Lung microvascular endothelial cell (primary cell): ENCODE measurements at regions not wholly inside any gene's neighbourhood (a gene's known extent, or its start where the extent isn't known, plus 50 kb on each side); places are given as distances from the start of the nearest gene placed in this dataset.

Source experiments
- DNase-seq, 2 donors: peaks; one replicate each; pipeline versions ENCODE4 v3.0.0 to v3.0.0-alpha.2; 2010; ENCODE audit warnings: low read depth in 2 of 2

DNA sequence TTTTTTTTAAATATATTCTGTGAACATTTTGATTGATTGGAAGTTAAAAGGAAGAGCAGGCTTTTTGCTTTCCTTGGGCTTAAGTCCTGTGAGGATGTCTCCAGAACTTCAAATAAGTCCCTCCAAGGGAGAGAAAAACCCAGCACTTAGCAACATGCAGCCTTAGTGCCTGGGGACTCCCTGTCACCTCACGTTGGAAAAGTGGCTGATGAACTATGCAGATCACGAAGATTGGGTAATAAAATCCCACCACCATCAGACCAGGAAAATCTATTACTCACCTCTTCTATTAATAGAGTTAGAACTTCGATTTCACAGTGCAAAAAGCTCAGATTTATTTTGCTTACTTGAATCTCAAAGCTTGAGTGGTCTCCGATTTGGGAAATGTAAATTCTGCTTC is 507.0 kb downstream of the MAT2B start:
- DNase-seq, result peak; percentile 26 to 50

DNA sequence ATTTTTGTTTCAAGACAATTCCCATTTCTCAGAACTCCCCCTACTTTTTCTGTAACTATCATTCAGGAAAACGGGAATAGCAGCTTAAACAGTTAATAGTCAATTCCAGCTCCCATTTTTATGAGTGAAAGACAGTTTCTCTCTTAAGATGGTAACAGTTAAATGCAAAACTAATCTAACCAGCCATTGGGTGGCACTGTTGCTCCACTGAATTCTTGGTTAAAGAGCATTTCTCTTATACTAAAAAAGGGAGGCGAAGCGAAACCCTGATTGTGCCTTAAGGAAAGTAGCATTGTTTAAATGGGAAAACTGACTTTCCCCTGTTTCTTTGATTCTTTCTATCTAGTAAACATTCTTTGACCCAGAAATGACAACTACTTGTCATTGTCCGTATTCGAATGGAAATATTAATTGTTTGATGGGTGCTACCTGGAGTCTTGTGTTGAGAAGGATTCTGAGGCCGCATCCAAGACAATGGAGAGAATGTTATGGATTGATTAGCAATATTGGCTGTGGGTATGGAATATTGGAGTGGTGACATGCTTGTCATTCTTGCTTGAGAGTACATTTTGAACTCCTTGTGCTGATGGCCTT is 507.8 kb downstream of the MAT2B start:
- peak; percentile 89 to 92 for DNase-seq

DNA sequence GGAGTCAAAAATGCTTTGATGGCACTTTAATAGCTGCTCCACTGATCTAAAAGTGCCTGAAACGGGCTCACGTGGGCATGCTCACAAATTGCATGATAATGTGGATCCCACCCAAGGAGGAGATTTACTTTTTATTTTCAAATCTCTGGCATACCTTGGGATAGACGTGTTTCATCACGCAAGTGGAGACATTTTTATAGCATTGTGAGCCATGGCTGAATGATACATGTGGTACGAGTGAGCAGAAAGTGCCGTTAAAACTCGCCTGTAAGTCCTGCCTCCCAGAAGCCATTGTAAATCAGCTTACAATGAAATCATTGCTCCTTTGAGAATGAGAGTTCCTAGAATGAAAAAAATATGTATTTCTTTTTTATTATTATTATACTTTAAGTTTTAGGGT is 514.7 kb downstream of the MAT2B start:
- no peak for DNase-seq

DNA sequence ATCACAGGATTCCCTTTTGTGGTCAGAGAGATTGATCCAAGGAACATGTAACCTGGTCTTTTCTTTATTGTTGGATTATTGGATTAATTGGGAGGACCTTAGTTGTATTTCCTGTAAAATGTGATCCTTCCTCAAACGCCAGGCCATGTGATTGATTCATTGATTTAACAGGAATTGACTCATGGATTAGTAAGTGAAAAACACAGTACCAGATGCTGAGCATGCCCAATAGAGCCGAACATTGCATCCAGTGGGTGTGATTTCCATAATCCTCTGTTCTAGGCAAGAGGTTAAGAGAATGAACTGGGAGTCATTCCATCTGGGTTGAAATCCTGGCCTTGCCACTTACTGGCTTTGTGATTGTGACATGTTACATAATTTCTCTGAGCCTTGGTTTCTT is 522.3 kb downstream of the MAT2B start:
- DNase-seq, result peak in 1 of 2 donors; percentile 53

DNA sequence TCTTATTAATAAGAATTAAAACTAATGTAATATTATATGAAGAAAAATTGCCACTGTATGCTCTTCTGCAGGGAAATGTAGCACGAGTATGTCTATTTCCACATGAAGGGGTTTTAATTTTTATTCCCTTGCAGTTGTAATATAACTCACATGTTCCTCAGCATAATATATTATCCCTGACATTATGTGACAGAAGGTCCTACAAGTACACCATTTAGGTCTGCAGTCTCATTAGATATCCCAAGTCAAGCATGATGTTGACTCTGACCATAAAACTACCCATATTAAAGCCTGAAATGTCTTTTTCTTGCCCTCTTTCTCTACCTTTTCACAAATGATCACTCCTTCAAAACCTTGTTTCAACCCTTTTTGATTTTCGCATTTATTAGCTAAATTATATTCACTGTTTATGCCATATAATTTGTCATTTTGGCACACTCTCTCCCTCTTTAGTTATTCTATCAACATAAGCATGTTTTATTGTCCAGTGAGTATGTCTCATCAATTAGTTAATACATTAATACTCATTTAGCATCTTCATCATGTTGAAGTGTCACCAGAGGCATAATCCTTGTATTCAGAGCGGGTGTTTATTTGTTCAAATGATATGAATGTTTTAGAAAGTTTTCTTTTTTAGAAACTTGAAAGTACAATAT is 532.8 kb downstream of the MAT2B start:
- no peak for DNase-seq

DNA sequence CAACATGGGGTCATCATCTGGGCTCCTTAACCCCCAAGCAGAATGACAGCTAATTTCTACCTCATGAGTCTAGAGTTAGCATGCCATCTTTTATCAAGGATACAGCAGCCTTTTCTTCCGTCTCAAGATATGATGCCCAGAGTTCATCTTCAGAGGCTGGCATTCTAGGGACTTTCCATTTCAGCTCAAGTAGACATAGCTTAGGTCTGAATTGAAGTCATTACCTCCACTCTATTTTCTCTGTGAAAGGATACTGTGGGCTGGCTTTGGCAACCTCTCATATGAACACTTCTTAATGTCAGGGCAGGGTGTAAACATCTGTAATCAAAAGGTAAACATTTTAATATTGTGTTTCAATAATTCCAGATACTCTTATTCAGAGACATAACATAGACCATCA is 535.7 kb downstream of the MAT2B start:
- no peak for DNase-seq

DNA sequence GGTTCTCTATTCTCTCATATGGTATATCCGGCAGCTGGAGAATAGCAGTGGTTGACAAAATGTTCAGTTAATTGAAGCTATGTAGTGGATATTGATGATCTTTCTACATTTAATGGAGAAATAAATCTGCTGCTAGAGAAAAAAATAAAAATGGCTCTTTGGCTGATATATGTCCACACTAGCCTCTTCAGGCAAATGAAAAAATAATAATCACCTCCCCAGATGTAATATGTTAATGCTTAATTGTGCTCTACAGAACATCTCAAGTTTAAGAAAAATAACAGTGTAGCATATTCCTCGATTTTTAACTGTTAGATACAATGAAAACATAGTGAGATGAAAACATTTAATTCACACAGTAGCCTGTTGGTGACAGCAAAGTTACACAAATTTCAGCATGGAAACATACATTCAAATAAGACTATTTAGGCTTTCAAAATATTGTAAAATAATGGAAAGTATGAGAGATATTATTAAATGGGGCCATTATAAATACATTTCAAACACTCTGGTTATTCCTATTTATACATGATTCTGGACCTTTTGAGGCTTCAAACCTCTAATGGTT is 543.0 kb downstream of the MAT2B start:
- peak; percentile 45 to 62 for DNase-seq

DNA sequence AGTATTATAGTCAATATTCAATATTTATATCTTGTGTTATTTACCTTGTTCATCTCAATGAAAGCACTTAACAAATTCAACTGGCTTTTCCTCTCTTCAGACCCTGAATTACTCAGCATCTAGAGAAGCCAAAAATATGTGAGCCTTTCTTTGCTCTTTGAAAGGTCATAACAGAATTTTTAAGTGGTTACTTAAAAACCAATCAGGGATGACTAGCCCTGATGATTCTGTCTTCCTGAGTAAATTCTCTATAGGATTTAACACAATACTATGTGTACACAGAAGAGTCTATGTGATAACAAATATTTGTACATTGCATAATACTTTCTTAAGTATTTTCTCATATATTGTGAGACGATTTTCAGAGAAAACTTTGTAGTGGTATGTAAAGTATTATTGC is 546.3 kb downstream of the MAT2B start:
- no peak for DNase-seq

DNA sequence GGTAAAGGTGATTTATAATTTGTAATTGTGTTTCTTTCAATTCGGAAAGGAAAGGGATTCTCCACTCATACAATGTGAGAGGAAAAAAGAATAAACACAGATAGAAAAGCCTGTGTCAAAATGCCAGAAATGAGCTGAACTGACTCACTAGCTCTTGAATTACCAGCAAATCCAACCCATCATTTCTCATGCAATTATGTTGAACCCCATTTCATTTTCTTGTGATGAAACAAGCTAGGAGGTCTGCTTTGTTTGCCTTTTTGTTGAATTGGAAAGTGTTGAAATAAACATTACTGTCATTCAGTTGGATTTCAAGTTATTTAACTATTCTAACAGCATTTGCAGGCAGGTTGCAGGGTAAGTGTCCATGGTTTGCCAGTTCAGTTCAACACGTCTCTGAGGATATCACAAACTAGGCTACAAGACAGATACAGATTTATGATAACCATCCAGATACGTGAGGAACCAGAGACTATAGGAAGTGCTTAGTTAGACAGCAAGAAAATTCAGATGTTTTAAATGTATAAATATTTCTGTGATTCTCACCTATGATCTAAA is 547.2 kb downstream of the MAT2B start:
- DNase-seq, result peak in 1 of 2 donors; percentile 58

DNA sequence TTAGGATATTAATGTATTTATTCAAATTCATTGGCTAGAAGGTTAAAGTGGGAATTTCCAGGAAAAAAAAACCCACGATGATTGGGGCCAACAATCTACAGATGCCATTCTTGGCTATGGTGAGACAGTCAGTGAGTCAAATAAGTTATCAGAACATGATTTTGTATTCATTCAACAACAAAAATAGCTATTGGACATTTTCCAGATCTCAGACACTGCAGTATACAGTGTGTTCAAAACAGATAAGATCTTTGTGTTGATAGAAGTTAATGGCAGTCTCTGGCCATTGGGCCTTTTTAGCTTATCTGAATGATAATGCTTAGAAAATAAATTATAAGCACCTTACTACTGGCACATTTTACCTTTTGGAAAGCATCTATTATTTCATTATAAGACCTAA is 547.7 kb downstream of the MAT2B start:
- DNase-seq, result peak; percentile 31 to 73

DNA sequence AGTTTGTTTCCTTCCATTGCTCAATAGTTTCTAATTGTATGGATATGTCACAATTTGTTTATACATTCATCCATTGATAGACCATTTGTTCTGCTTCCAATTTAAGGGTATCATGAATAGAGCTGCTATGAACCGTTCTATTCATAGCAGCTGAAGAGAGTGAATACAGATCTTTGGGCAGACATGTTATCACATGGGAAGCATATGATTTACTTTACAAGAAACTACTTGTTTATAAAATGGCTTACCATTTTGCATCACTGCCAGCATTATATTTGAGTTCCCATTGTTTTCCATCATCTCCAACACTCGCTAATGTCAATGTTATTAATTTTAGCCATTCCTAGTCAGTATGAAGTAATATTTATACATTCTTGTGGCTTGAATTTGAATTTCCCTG is 549.0 kb downstream of the MAT2B start:
- DNase-seq, result no peak

DNA sequence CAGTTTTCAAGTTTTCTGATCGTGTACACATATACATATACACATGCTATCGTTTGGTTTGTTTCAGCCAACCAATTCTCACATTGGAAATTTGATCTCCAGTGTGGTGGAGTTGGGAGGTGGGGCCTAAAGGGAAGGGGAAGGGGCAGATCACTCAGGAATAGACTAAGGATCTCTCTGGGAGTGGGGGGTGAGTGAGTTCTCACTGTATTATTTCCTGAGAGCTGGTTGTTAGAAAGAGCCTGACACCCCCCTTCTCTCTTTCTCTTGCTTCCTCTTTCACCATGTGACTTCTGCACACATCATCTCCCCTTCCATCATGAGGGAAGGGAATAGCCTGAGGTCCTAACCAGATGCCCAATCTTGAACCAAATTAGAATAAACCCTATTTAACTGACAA is 551.7 kb downstream of the MAT2B start:
- DNase-seq, result no peak

DNA sequence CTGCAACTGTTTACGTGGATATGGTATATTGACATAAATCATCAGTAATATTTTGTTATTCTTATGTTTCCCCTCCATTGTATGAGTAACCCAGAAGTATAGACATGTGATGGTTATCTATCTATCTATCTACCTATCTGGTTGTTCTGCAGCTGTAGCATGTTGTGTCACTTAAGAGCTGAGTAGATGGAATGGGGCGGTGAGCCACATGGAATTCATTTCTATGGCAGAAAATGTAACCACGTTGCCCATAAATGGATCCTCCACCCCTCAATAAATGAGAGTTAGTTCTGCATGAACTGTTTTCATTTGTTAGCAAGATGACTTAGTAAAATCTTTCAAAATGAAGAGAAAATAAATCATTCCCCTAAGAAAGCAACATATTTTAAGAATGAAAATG is 553.2 kb downstream of the MAT2B start:
- DNase-seq, result no peak

DNA sequence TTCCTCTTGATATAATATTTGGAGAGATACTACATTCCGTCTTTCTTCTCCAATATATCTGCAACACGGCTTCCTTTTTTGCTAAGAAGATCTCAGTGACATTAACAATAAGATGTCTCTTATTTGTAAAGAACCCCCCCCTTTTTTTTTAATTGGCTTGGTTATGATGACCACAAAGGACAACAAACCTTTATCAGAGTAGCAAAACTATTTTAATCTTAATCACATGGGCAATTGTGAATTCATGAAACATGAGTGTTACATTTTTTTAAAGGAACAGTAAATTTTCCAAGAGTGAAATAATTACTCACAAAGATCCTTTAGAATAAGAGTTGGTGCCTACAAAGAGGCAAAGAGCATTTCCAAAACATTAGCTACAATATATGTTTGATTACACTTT is 554.1 kb downstream of the MAT2B start:
- no peak for DNase-seq

DNA sequence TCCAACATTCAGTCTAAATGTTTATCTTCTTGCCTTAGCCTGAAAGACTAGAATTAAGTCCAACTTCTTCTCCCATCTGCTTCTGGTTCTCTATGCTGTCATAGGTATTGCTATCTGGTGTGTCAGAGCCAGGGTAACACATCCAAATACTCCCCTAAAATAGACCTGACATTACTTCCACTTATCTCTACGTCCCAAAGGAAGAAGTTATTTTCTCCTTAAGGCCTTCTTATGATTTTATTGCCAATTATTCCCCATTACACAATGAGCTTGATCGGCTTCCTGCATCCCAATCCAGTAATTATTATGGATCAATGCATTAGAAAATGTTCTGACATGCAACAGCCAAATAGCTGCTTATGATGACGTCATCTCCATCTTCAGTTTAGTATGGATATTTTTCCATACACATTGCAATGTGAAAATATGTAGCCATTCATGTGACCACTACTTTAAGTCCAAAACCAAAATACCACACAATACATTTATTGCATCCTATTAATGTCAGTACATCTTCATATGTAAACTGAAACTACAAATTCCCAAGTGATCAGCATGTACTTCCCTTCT is 555.5 kb downstream of the MAT2B start:
- DNase-seq, result no peak

DNA sequence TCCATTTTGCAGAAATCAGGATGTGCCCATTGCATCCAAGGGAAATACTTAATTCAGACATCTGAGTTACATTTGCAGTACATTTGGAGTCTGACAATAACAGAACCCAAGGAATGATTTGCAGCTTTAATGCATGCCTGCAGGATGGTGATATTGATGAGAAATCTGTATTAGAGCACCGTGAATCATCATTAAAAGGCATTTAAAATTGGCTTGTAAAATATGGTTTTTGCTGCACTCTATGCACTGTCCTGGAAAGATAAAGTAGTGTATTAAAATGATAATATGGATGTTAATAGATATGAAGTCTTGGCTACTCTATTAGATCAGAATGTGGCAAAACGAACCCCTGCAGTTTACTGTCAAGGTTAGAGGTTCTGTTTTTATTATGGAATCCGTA is 556.9 kb downstream of the MAT2B start:
- no peak for DNase-seq

DNA sequence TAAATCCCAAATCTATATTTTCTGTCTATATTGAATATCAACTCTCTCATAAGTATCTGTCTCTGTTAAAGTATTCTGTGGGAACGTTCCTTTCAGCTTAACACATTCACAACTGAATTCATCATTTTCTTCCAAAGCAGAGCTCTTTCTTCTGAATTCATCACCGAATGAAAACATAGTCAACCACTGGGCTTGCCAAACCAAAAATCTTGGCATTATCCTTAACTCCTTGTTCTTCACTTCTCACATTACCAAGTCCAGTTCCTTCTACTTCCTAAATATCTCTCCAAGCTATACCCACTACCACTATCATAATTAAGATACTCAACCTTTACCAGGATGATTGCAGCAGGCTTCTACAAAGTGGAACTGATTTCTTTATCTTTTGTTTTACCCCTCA is 559.8 kb downstream of the MAT2B start:
- no peak for DNase-seq

DNA sequence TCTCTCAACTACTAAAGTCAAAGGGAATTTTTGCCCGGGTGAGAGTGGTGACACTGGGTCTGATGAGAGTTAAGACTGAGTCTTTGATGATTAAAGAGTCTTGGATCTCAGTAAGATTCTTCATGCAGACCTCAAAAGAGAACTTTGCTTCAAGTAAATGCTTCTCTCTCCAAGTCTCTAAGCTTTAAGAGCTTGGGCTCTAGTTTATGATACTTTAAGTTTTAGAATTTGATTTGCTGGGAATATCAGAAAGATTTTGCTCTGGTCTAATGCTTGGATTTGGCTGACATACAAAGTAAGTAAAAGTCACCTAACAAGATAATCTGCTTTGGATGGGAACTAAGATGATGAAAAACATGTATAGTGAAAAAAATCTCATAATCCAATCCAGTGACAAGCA is 566.3 kb downstream of the MAT2B start:
- no peak for DNase-seq

DNA sequence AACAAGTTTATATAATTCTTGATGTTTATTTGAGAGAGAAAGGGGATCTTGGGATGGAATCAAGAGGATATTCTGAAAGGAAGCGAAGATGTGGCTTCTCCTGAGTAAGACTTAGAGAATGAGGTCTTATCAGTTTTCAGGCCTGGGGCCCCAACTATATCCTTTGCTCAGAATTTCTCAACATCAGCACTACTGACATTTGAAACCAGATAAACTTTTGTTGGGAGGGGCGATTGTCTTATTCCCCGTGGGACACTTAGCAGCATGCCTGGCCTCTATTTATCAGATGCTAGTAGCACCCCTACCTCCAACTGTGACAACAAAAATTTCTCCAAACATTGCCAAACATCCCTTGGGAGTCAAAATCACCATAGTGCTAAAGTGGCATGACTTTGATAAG is 567.7 kb downstream of the MAT2B start:
- DNase-seq, result no peak

DNA sequence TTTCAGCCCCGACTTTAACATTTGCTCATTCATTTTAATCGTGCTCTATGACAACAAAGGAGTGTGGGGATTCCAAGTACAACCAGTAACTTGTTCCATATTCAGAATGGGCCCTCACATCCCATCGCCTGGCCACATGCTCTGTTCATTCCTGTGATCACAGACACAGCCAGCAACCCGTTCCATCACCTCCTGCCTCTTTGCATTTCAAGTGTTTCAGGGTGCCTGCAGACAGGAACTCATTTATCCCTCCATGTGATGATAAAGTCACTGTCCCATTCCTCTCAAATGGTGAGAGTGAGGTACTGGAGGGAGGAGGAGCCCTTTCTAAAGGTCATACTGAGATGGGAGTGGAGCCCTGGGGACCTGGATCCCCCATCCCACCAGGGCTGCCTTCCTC is 571.1 kb downstream of the MAT2B start:
- DNase-seq, result no peak

DNA sequence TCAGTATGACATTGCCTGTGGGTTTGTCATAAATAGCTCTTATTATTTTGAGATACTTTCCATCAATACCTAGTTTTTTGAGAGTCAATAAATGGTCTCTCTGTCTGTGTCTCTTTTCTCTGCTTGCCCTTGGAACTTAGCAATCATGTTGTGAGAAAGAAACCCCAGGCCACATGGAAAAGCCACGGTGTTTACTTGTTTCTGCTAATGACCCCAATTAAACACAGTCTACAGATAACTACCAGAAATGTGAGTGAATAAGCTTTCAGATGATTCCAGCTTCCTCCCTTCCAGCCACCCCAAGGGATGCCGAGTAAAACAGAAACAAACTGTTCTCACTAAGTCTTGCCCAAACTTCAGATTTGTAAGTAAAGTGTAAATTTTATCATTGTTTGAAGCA is 584.9 kb downstream of the MAT2B start:
- no peak for DNase-seq

DNA sequence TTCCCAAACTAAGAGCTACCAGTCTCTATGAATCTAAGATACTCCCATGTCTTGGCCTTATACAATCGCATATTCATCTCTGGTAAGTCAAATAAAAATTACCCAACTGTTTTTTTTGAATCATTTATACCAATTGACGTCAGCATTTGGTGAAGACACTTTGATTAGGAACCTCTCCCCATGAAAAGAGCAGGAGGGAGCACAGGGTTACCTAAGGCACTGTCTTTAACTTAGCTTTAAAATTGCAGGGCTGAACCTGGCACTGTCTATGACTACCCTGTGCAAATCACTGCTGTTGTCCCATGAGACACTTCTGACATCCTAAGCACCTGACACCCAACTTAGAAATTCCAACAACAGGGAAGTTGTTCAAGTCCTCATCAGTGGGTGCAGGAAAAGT is 586.4 kb downstream of the MAT2B start:
- DNase-seq, result no peak

DNA sequence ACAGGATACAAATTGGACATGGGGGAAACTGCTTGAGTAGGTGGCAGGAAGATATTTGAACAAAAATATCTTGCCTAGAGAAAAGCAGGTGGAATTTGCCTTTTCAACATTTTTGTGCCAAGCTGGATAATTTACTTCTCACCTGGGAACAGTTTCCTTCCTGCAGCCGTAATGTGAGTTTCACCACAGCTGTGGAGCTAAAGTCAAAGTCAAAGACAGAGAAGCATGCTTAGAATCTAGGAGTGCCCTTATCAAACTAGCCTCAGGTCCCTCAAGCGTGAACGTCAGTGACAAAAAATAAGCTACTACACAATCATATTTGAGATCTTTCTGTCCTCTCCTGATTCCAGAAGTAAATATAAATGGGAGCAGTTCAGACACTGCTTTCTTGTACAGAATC is 588.9 kb downstream of the MAT2B start:
- DNase-seq, result peak in 1 of 2 donors; percentile 59
